ENCODE measurements at regions not wholly inside any gene's neighbourhood (a gene's known extent, or its start where the extent isn't known, plus 50 kb on each side); places are given as distances from the start of the nearest gene placed in this dataset.

DNA sequence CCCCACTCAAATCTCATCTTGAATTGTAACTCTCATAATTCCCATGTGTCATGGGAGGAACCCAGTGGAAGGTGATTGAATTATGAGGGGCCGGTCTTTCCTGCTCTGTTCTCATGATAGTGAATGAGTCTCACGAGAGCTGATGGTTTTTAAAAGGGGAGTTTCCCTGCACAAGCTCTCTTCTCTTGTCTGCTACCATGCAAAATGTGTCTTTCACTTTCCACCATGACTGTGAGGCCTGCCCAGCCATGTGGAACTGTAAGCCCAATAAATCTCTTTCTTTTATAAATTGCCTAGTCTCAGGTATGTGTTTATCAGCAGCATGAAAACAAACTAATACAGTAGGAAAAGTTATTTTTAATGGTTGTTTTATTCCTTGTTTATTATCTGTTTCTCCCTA, 146.0 kb downstream of the FSCB start:
- H3K27ac Mint-ChIP-seq = no peak overlapping the region
- no peaks in the 10 kb centered on the region for H3K36me3 Mint-ChIP-seq
- peaks cover 19 to 23% of the 10 kb centered on the region in 2 donors for H3K9me3 Mint-ChIP-seq
- DNase-seq (ENCODE audit: low spot score in 2 of 2) (no peak), ATAC-seq (no peak)

GRCh38 chr14:44353805-44354204, 153.3 kb downstream of the FSCB start:
- DNase-seq (ENCODE audit: low spot score in 2 of 2) = no peak
- no peak for ATAC-seq
- Mint-ChIP-seq H3K27ac (no peak overlapping the region), H3K9me3 (peaks cover 17 to 20% of the 10 kb centered on the region in 2 donors), H3K36me3 (no peaks in the 10 kb centered on the region)

DNA sequence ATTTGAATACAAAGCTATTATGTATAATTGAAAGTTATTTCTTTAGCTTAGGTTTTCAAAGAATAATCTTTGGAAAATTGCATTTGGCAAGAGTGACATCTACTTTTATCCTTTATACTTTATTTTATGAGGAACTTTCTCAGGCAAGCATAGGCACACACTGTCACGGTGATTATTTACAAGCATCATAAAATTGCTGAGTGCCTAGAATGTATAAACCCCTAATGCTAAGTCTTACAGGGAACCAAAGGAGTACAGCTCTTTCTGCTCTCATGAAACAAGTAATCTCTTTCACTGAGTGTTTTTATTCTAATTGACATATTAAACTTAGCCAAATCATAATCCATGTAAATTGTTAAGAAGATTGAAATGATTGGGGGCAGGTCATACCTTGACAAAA, 154.9 kb downstream of the FSCB start:
- ATAC-seq (no peak), DNase-seq (ENCODE audit: low spot score in 2 of 2) (no peak)

GRCh38 chr14:44347316-44347715, 159.8 kb downstream of the FSCB start:
- no peak for ATAC-seq
- Mint-ChIP-seq H3K9me3 (peaks cover 17 to 19% of the 10 kb centered on the region in 2 donors), H3K36me3 (peaks cover 0 to 5% of the 10 kb centered on the region in 2 donors), H3K27ac (no peak overlapping the region)
- no peak for DNase-seq (ENCODE audit: low spot score in 2 of 2)

More for the DNA sequence above, 154.9 kb downstream of the FSCB start:
- peaks cover 20 to 28% of the 10 kb centered on the region in 2 donors for H3K9me3 Mint-ChIP-seq
- H3K36me3 Mint-ChIP-seq = peaks cover 0 to 2% of the 10 kb centered on the region in 2 donors
- no peak overlapping the region for H3K27ac Mint-ChIP-seq

GRCh38 chr14:44341116-44341515, 166.0 kb downstream of the FSCB start:
- Mint-ChIP-seq H3K36me3 (no peaks in the 10 kb centered on the region), H3K9me3 (peaks cover 8 to 10% of the 10 kb centered on the region in 2 donors), H3K27ac (no peak overlapping the region)
- no peak for DNase-seq (ENCODE audit: low spot score in 2 of 2)
- no peak for ATAC-seq

- Mint-ChIP-seq H3K36me3 (no peaks in the 10 kb centered on the region), H3K9me3 (peaks cover 8 to 15% of the 10 kb centered on the region in 2 donors)
- ATAC-seq = no peak
These were observed 167.2 kb downstream of the FSCB start for GRCh38 chr14:44339862-44340261.

GRCh38 chr14:44339231-44339630, 167.9 kb downstream of the FSCB start:
- DNase-seq (ENCODE audit: low spot score in 2 of 2) (no peak), ATAC-seq (no peak)
- Mint-ChIP-seq H3K36me3 (no peaks in the 10 kb centered on the region), H3K27ac (no peak overlapping the region), H3K9me3 (peaks cover 11 to 15% of the 10 kb centered on the region in 2 donors)

More at GRCh38 chr14:44339862-44340261, 167.2 kb downstream of the FSCB start:
- DNase-seq (ENCODE audit: low spot score in 2 of 2) = no peak
- no peak overlapping the region for H3K27ac Mint-ChIP-seq

DNA sequence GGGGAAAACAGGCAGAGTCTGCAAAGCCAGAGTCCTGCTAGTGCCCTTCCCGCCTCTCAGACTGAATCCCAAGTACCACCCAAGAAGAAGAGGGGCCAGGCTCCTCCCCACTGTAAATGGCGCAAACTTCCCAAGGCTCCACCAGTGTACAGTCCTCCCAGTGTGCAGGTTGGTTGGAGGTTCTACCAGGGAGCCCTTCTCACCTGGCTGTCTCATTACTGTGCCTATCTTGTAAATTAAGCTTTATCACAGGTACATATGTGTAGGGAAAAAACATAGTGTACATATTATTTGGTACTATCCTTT, 189.7 kb downstream of the FSCB start:
- DNase-seq (ENCODE audit: low spot score in 2 of 2) = no peak
- H3K27ac Mint-ChIP-seq = no peak overlapping the region
- H3K9me3 Mint-ChIP-seq = peaks cover 11 to 13% of the 10 kb centered on the region in 2 donors
- peaks cover 0 to 10% of the 10 kb centered on the region in 2 donors for H3K36me3 Mint-ChIP-seq
- no peak for ATAC-seq

GRCh38 chr14:44316647-44317440, 190.2 kb downstream of the FSCB start:
- no peak for DNase-seq (ENCODE audit: low spot score in 2 of 2)

GRCh38 chr14:44309331-44309730, 197.8 kb downstream of the FSCB start:
- DNase-seq (ENCODE audit: low spot score in 2 of 2) = no peak
- Mint-ChIP-seq H3K27ac (no peak overlapping the region), H3K9me3 (peaks cover 10 to 28% of the 10 kb centered on the region in 2 donors), H3K36me3 (peaks cover 0 to 14% of the 10 kb centered on the region in 2 donors)
- ATAC-seq = no peak

More at GRCh38 chr14:44316647-44317440, 190.2 kb downstream of the FSCB start:
- peak; percentile 83 to 100 for ATAC-seq
- Mint-ChIP-seq H3K36me3 (peaks cover 0 to 9% of the 10 kb centered on the region in 2 donors), H3K9me3 (peaks cover 13% of the 10 kb centered on the region in 2 donors), H3K27ac (no peak overlapping the region)

DNA sequence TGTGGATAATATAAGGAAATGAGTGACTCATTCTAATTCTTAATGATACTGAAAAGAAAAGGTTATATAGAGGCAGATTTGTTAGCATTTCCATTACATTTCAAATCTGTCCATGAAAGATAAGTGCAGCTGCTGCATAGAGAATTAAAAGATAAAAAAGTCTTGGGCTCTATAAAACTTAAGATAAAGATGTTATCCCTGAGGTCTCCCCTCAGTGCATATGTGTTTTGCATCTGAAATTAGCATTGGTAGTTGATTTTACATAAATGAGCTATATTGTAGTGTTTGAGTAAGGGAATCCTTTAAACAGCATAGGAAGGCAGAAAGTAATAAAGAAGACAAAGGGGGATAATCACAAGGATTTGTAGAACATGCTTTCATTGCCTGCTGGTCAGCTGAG, 206.2 kb downstream of the FSCB start:
- ATAC-seq (no peak), DNase-seq (ENCODE audit: low spot score in 2 of 2) (no peak)
- Mint-ChIP-seq H3K36me3 (peaks cover 0 to 13% of the 10 kb centered on the region in 2 donors), H3K9me3 (peaks cover 12 to 19% of the 10 kb centered on the region in 2 donors), H3K27ac (no peak overlapping the region)

- no peak for DNase-seq (ENCODE audit: low spot score in 2 of 2)
- H3K9me3 Mint-ChIP-seq = peaks cover 18 to 22% of the 10 kb centered on the region in 2 donors
- no peak for ATAC-seq
- peaks cover 0 to 13% of the 10 kb centered on the region in 2 donors for H3K36me3 Mint-ChIP-seq
- no peak overlapping the region for H3K27ac Mint-ChIP-seq
These were observed 209.6 kb downstream of the FSCB start for GRCh38 chr14:44297437-44297836.

DNA sequence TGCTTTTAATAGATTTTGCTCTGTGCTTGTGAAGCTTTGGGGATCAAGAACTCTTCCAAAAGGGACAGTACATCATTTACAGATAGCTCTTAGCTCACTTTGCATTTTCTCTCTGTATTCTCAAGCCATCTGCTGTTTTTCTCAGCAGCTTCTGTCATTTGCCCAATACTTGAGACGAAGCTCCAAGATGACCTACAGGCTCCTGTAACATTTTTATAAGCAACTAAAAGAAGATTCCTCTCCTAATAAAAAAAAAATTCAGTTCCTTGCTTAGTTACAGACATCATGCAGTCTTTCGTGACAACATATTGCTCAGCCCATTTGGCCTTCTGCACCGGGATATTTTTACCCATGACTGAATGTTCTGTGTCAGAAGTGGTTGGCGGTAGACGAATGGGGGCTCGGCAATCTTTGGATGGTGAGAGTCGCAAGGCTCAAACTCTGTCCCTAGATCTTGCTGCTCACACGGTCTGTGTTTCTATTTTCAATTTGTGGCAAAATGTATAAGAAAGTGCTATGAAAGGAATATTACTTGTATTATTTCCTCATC, 215.6 kb downstream of the FSCB start:
- H3K27ac Mint-ChIP-seq = no peak overlapping the region
- peaks cover 10% of the 10 kb centered on the region in 2 donors for H3K9me3 Mint-ChIP-seq
- ATAC-seq (no peak), DNase-seq (ENCODE audit: low spot score in 2 of 2) (no peak)
- no peaks in the 10 kb centered on the region for H3K36me3 Mint-ChIP-seq

DNA sequence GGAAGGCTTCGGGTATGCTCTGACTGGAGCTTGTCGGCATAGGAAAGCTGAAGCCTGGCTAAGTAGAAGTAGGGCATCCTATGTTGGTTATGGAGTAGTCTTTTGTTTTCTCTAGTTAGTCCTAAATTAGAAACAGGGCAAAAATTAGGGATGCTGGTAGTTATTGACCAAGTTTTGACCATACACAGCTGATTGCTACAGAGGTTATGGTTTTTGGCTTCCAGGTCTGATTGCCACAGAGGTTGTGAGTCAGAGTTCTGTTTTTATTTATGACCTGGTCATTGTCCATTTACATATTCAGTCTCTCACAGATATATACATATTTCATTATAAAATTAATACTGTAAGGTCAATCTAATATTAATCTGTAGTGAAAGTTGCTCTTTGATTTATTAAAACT, 219.2 kb downstream of the FSCB start:
- ATAC-seq (no peak), DNase-seq (ENCODE audit: low spot score in 2 of 2) (no peak)
- Mint-ChIP-seq H3K27ac (no peak overlapping the region), H3K36me3 (no peaks in the 10 kb centered on the region), H3K9me3 (peaks cover 4% of the 10 kb centered on the region in 2 donors)

DNA sequence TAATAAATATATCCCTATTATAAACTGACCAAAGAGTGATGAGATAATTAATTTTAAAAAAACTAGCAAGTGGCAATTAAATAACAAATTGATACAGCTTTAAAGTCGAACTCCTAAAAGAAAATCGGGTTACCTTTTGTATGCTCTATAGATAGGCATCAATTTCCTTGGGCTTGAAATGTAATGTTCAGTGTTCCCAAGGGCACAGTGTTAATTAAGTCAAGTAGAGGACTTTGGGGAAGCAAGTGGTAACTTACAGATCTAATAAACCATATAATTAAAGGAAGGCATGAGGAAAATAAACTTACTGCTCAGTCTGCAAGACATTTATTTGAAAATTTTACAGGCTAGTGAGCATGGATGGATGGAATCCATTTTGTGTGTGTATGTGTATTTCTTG, 220.9 kb downstream of the FSCB start:
- Mint-ChIP-seq H3K9me3 (peaks cover 8 to 9% of the 10 kb centered on the region in 2 donors), H3K36me3 (no peaks in the 10 kb centered on the region)
- DNase-seq (ENCODE audit: low spot score in 2 of 2) = no peak

GRCh38 chr14:44283836-44284235, 223.2 kb downstream of the FSCB start:
- ATAC-seq = no peak
- Mint-ChIP-seq H3K27ac (no peak overlapping the region), H3K36me3 (no peaks in the 10 kb centered on the region), H3K9me3 (peaks cover 4 to 5% of the 10 kb centered on the region in 2 donors)
- no peak for DNase-seq (ENCODE audit: low spot score in 2 of 2)

More for the DNA sequence above, 220.9 kb downstream of the FSCB start:
- no peak overlapping the region for H3K27ac Mint-ChIP-seq
- ATAC-seq = no peak

DNA sequence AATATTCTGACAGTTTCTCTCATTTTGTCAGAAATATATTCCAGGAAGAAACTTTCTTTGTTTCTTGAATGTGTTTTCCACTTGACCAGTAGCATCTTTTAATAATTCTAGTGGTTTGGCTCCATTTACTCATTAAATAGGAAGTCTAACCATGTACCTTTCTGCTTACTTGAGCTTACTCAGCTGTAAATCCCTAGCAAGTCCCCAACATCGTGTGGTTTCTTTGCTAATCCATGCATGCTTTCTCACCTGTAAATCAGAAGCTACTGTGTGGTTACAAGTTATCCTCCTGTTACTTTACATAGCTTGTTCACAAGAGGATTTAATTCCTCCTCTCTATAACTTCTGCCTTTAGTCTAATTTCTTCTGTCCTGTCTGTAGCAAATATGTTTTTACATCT, 227.7 kb downstream of the FSCB start:
- Mint-ChIP-seq H3K36me3 (no peaks in the 10 kb centered on the region), H3K27ac (no peak overlapping the region), H3K9me3 (peaks cover 4 to 5% of the 10 kb centered on the region in 2 donors)
- DNase-seq (ENCODE audit: low spot score in 2 of 2) (no peak), ATAC-seq (no peak)

GRCh38 chr14:44271637-44272036, 235.4 kb downstream of the FSCB start:
- no peak overlapping the region for H3K27ac Mint-ChIP-seq
- ATAC-seq = no peak
- no peaks in the 10 kb centered on the region for H3K36me3 Mint-ChIP-seq
- H3K9me3 Mint-ChIP-seq = peaks cover 10 to 14% of the 10 kb centered on the region in 2 donors
- DNase-seq (ENCODE audit: low spot score in 2 of 2) = no peak
